GM12891 (cell line): ENCODE measurements at regions not wholly inside any gene's neighbourhood (a gene's known extent, or its start where the extent isn't known, plus 50 kb on each side); places are given as distances from the start of the nearest gene placed in this dataset.

Experiments
- POLR2A ChIP-seq: IDR thresholded peaks from 2 replicates; pipeline ENCODE4 v1.6.1; 2011; ENCODE audit warnings: low read depth, low read length, control low read depth
- POLR2AphosphoS5 ChIP-seq: IDR thresholded peaks from 2 replicates; pipeline ENCODE4 v1.6.1; 2011; ENCODE audit warnings: low read depth, low read length, control low read depth
- SPI1 ChIP-seq: IDR thresholded peaks from 2 replicates; pipeline ENCODE4 v1.6.1; 2011; ENCODE audit warnings: low read depth, low read length, control low read depth
- TAF1 ChIP-seq: IDR thresholded peaks from 2 replicates; pipeline ENCODE4 v1.6.1; 2011; ENCODE audit warnings: low read depth, low read length, control low read depth

GRCh38 chr4:156677656-156678055, 293.9 kb downstream of the PDGFC start:
- TF ChIP-seq SPI1: no peak
- no peak for TF ChIP-seq POLR2A
- no peak for TF ChIP-seq TAF1
- no peak for TF ChIP-seq POLR2AphosphoS5
